OCI-LY1 (cell line): ENCODE measurements at regions not wholly inside any gene's neighbourhood (a gene's known extent, or its start where the extent isn't known, plus 50 kb on each side); places are given as distances from the start of the nearest gene placed in this dataset.

Experiments used
- EZH2 ChIP-seq: fragments of 200-600 bp; sonication (generic), shearing (Covaris generic); IDR thresholded peaks from 2 replicates; pipeline ENCODE4 v1.8.0; 2017; ENCODE audit warnings: borderline replicate concordance, mixed run types, mild to moderate bottlenecking, antibody characterized with exemption, low read length, moderate library complexity, mixed read lengths
- TF ChIP-seq, protein P1 (sequence below): fragments of 200-600 bp; sonication (generic), shearing (Covaris generic); IDR thresholded peaks from 2 replicates; pipeline ENCODE4 v1.5.1; 2017; ENCODE audit warnings: mild to moderate bottlenecking, antibody characterized with exemption, low read length, moderate library complexity, mixed read lengths

GRCh38 chr6:105890521-105891244 lies 195.5 kb upstream of the PRDM1 start:
- TF ChIP-seq, protein P1, sequence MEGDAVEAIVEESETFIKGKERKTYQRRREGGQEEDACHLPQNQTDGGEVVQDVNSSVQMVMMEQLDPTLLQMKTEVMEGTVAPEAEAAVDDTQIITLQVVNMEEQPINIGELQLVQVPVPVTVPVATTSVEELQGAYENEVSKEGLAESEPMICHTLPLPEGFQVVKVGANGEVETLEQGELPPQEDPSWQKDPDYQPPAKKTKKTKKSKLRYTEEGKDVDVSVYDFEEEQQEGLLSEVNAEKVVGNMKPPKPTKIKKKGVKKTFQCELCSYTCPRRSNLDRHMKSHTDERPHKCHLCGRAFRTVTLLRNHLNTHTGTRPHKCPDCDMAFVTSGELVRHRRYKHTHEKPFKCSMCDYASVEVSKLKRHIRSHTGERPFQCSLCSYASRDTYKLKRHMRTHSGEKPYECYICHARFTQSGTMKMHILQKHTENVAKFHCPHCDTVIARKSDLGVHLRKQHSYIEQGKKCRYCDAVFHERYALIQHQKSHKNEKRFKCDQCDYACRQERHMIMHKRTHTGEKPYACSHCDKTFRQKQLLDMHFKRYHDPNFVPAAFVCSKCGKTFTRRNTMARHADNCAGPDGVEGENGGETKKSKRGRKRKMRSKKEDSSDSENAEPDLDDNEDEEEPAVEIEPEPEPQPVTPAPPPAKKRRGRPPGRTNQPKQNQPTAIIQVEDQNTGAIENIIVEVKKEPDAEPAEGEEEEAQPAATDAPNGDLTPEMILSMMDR, result no peak
- no peak for TF ChIP-seq EZH2
